ENCODE measurements at regions not wholly inside any gene's neighbourhood (a gene's known extent, or its start where the extent isn't known, plus 50 kb on each side); places are given as distances from the start of the nearest gene placed in this dataset.
A peak's percentile ranks its signal among the peaks of the same experiment; 100 is the strongest.

DNA sequence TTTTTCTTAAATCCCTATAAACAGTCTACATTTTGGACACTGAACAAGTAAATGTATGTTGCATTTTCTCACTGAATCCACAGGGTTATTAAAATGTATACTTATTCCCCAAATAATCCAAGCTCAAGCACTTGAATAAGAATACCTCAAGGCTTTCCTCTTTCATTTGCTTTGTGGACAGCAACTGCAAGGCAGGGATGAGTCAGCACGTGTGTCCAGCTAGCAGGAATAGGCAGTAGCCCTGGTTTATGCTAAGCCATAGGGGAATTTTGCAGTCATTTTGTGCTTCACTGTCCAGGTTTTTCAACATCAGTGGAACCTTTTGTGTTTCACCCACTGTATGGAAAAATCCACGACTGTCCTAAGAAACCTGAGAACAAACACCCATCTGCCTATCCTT lies 96.7 kb upstream of the KCNMB2 start:
- Histone ChIP-seq H3K36me3 (no peaks in the 10 kb centered on the region), H3K4me3 (no peak overlapping the region), H3K4me1 (no peaks in the 10 kb centered on the region), H3K27me3 (no peaks in the 10 kb centered on the region), H3K27ac (no peak overlapping the region), H3K9me3 (no peaks in the 10 kb centered on the region)
- TF ChIP-seq, protein P1, sequence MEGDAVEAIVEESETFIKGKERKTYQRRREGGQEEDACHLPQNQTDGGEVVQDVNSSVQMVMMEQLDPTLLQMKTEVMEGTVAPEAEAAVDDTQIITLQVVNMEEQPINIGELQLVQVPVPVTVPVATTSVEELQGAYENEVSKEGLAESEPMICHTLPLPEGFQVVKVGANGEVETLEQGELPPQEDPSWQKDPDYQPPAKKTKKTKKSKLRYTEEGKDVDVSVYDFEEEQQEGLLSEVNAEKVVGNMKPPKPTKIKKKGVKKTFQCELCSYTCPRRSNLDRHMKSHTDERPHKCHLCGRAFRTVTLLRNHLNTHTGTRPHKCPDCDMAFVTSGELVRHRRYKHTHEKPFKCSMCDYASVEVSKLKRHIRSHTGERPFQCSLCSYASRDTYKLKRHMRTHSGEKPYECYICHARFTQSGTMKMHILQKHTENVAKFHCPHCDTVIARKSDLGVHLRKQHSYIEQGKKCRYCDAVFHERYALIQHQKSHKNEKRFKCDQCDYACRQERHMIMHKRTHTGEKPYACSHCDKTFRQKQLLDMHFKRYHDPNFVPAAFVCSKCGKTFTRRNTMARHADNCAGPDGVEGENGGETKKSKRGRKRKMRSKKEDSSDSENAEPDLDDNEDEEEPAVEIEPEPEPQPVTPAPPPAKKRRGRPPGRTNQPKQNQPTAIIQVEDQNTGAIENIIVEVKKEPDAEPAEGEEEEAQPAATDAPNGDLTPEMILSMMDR (IDR thresholded peaks at IDR 0.05) = no peak
- DNase-seq (no peak), ATAC-seq (peak; percentile 62)
- intact Hi-C loops (cut with DNase I) = loop anchor here in 1 of 2 donors (10.0 kb wide), 1 partner anchor 525 kb away; no protein-coding TSS in a partner anchor

DNA sequence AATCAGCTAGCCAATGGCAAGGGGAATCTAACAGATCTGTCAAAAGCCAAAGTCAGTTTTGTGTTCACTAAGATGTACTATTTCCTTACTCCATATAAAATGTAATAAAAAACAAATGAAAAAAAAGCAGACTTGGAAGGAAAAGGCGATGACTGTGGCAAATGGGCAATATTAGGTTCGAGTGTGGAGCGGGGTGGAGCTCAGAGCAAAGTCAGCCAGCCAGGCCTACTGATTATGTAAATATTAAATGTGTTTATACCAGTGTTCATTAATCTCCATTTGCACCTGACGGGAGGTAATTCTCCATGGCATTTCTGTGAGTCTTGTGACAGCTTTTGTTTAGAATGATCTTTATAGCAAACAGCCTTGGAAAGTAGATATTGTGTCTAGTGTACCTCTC lies 96.2 kb upstream of the KCNMB2 start:
- TF ChIP-seq, protein P1 (IDR thresholded peaks at IDR 0.05) = no peak

DNA sequence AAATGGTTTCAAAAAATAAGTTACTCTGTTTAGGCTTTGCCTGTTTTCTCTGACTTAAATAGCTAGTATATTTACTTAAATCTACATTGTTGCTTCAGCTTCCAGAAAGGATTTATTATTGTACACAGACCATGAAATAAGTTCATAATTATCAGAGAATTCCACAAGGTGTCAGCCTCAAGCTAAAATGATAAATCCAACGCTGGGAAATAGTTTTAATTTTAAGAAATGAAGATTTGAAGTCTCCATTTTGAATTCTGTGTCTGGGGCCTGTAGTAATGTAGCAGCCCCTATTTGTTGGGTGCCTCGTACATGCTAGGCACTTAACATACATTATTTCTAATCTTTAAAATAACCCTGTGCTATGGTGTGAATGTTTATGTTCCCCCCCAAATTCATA lies 92.6 kb upstream of the KCNMB2 start:
- no peaks in the 10 kb centered on the region for H3K4me1 ChIP-seq
- H3K9me3 ChIP-seq = no peaks in the 10 kb centered on the region
- H3K4me3 ChIP-seq = no peak overlapping the region
- no peak overlapping the region for H3K27ac ChIP-seq
- no peaks in the 10 kb centered on the region for H3K36me3 ChIP-seq
- DNase-seq (no peak), ATAC-seq (no peak)
- intact Hi-C loops (cut with DNase I) = no loop called here
- no peaks in the 10 kb centered on the region for H3K27me3 ChIP-seq
- TF ChIP-seq, protein P1 (IDR thresholded peaks at IDR 0.05) = no peak

More for the DNA sequence above, 96.2 kb upstream of the KCNMB2 start:
- no peak for ATAC-seq
- Histone ChIP-seq H3K27ac (no peak overlapping the region), H3K4me3 (no peak overlapping the region), H3K9me3 (no peaks in the 10 kb centered on the region), H3K4me1 (no peaks in the 10 kb centered on the region), H3K27me3 (no peaks in the 10 kb centered on the region), H3K36me3 (no peaks in the 10 kb centered on the region)
- DNase-seq = no peak
- intact Hi-C loops (cut with DNase I) = no loop called here

DNA sequence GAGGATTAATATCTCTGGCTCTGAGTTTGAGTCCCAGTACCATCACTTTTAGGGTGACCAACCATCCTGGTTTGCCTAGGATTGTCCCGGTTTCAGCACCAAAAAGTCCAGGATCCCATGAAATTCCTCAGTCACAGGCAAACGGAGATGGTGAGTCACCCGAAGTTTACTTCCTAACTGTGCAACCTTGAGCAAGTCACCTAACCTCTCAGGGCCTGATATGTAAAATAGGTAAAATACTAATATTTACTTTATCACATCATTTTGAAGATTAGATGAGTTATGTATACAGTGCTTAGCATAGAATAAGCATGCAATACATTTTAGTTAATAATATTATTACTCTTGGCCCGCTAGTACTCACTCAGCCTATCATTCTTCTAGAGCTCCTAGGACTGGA lies 91.1 kb upstream of the KCNMB2 start:
- ATAC-seq (no peak), DNase-seq (no peak)
- no peak overlapping the region for H3K4me3 ChIP-seq
- TF ChIP-seq, protein P1 (IDR thresholded peaks at IDR 0.05) = no peak
- no peaks in the 10 kb centered on the region for H3K4me1 ChIP-seq
- no peaks in the 10 kb centered on the region for H3K27me3 ChIP-seq
- no peaks in the 10 kb centered on the region for H3K36me3 ChIP-seq
- H3K27ac ChIP-seq = no peak overlapping the region
- intact Hi-C loops (cut with DNase I) = no loop called here
- no peaks in the 10 kb centered on the region for H3K9me3 ChIP-seq

DNA sequence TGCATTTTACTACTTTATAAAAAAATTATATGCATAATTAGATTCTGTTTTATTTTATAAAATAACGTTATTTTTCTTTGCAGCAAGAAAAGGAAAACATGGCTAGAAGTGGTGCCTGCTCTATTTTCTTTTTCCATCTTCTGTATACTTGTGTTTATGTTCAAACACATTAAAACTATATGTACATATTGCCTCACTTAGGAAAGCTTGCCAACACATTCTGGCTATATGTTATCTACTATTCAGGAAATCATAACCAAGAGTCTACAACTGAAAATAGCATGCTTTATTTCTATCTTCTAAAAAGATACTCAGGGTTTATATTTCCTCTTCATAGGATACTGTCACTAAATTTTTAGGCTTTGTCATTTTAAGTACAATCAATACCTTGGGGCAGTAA lies 90.2 kb upstream of the KCNMB2 start:
- Histone ChIP-seq H3K4me1 (no peaks in the 10 kb centered on the region), H3K4me3 (no peak overlapping the region), H3K9me3 (no peaks in the 10 kb centered on the region), H3K27ac (no peak overlapping the region), H3K36me3 (no peaks in the 10 kb centered on the region), H3K27me3 (no peaks in the 10 kb centered on the region)
- intact Hi-C loops (cut with DNase I) = no loop called here
- peak in 1 of 4 donors; percentile 40 for DNase-seq
- TF ChIP-seq, protein P1 (IDR thresholded peaks at IDR 0.05) = no peak
- no peak for ATAC-seq
